Natural killer cell treated with Interleukin-12 subunit alpha and Interleukin-12 subunit beta and Interleukin-15 and Interleukin-18, amount 100 ng/mL, for 72 hours (primary cell): ENCODE measurements at regions not wholly inside any gene's neighbourhood (a gene's known extent, or its start where the extent isn't known, plus 50 kb on each side); places are given as distances from the start of the nearest gene placed in this dataset.

Source experiments
- ATAC-seq, 2 donors: fragments of 150-1000 bp; cut with Tn5 transposase in 1 of 2; sonication (Bioruptor Pico), chemical (Tn5 transposase) in 1 of 2; 2 replicates each; pipeline ENCODE4 v1.10.0; 2021
- DNase-seq: peaks from one replicate; pipeline ENCODE4 v3.0.0; 2022; ENCODE audit warnings: low spot score
- H3K27ac Mint-ChIP-seq, 2 donors: 1 replicate in 1 of 2; 2 replicates in 1 of 2; pipeline ENCODE4 v1.8.0; 2022; ENCODE audit warnings: mixed read lengths in 2 of 2, mild to moderate bottlenecking in 1 of 2, moderate library complexity in 1 of 2
- H3K27me3 Mint-ChIP-seq, 2 donors: 1 replicate in 1 of 2; 2 replicates in 1 of 2; pipeline ENCODE4 v1.8.0; 2022; ENCODE audit warnings: mixed read lengths in 2 of 2
- H3K36me3 Mint-ChIP-seq: one replicate; pipeline ENCODE4 v1.8.0; 2022; ENCODE audit warnings: mixed read lengths
- H3K4me1 Mint-ChIP-seq, 2 donors: 1 replicate in 1 of 2; 2 replicates in 1 of 2; pipeline ENCODE4 v1.8.0; 2022; ENCODE audit warnings: low read depth in 2 of 2, mixed read lengths in 2 of 2, mild to moderate bottlenecking in 1 of 2
- H3K4me3 Mint-ChIP-seq: one replicate; pipeline ENCODE4 v1.8.0; 2022; ENCODE audit warnings: mixed read lengths
- H3K9me3 Mint-ChIP-seq: 2 replicates; pipeline ENCODE4 v1.8.0; 2022; ENCODE audit warnings: mixed read lengths

GRCh38 chr5:166342402-166342801 lies 1949.0 kb upstream of the WWC1 start:
- Mint-ChIP-seq H3K4me3 (no peak overlapping the region), H3K4me1 (no peaks in the 10 kb centered on the region), H3K9me3 (peaks cover 19% of the 10 kb centered on the region), H3K36me3 (peaks cover 6% of the 10 kb centered on the region), H3K27me3 (no peaks in the 10 kb centered on the region), H3K27ac (no peak overlapping the region)
- DNase-seq (no peak), ATAC-seq (no peak)

GRCh38 chr5:166346726-166347374 lies 1944.6 kb upstream of the WWC1 start:
- H3K27me3 Mint-ChIP-seq = no peaks in the 10 kb centered on the region
- no peak overlapping the region for H3K4me3 Mint-ChIP-seq
- H3K9me3 Mint-ChIP-seq = peaks cover 15% of the 10 kb centered on the region
- H3K27ac Mint-ChIP-seq = no peak overlapping the region
- DNase-seq (no peak), ATAC-seq (no peak)
- no peaks in the 10 kb centered on the region for H3K36me3 Mint-ChIP-seq
- no peaks in the 10 kb centered on the region for H3K4me1 Mint-ChIP-seq

- Mint-ChIP-seq H3K27me3 (no peaks in the 10 kb centered on the region), H3K27ac (no peak overlapping the region), H3K4me3 (no peak overlapping the region), H3K36me3 (no peaks in the 10 kb centered on the region), H3K9me3 (peaks cover 7% of the 10 kb centered on the region), H3K4me1 (no peaks in the 10 kb centered on the region)
- ATAC-seq = no peak
- DNase-seq = no peak
Observed at GRCh38 chr5:166349046-166349445, 1942.4 kb upstream of the WWC1 start.

- H3K4me1 Mint-ChIP-seq = no peaks in the 10 kb centered on the region
Observed at GRCh38 chr5:166353580-166353979, 1937.9 kb upstream of the WWC1 start.

GRCh38 chr5:166354332-166354731 lies 1937.1 kb upstream of the WWC1 start:
- Mint-ChIP-seq H3K9me3 (peaks cover 15% of the 10 kb centered on the region), H3K27me3 (no peaks in the 10 kb centered on the region), H3K4me1 (no peaks in the 10 kb centered on the region), H3K27ac (no peak overlapping the region), H3K36me3 (peaks cover 5% of the 10 kb centered on the region), H3K4me3 (no peak overlapping the region)
- no peak for DNase-seq
- ATAC-seq = no peak

More at GRCh38 chr5:166353580-166353979, 1937.9 kb upstream of the WWC1 start:
- Mint-ChIP-seq H3K36me3 (peaks cover 5% of the 10 kb centered on the region), H3K27me3 (no peaks in the 10 kb centered on the region), H3K9me3 (peaks cover 15% of the 10 kb centered on the region), H3K27ac (no peak overlapping the region), H3K4me3 (no peak overlapping the region)
- ATAC-seq = no peak
- DNase-seq = no peak

- no peak overlapping the region for H3K4me3 Mint-ChIP-seq
- no peaks in the 10 kb centered on the region for H3K27me3 Mint-ChIP-seq
- no peak for DNase-seq
- H3K9me3 Mint-ChIP-seq = peaks cover 11% of the 10 kb centered on the region
- no peak for ATAC-seq
- no peak overlapping the region for H3K27ac Mint-ChIP-seq
- H3K4me1 Mint-ChIP-seq = no peaks in the 10 kb centered on the region
- peaks cover 5% of the 10 kb centered on the region for H3K36me3 Mint-ChIP-seq
Observed at GRCh38 chr5:166356096-166356495, 1935.3 kb upstream of the WWC1 start.

- Mint-ChIP-seq H3K36me3 (peaks cover 5% of the 10 kb centered on the region), H3K4me3 (no peak overlapping the region), H3K27me3 (no peaks in the 10 kb centered on the region), H3K27ac (no peak overlapping the region), H3K4me1 (no peaks in the 10 kb centered on the region), H3K9me3 (peaks cover 12% of the 10 kb centered on the region)
- ATAC-seq (no peak), DNase-seq (no peak)
Observed at GRCh38 chr5:166358127-166358830, 1933.2 kb upstream of the WWC1 start.

GRCh38 chr5:166363087-166363760 lies 1928.2 kb upstream of the WWC1 start:
- H3K4me3 Mint-ChIP-seq = no peak overlapping the region
- ATAC-seq = no peak
- H3K27me3 Mint-ChIP-seq = no peaks in the 10 kb centered on the region
- H3K9me3 Mint-ChIP-seq = peaks cover 6% of the 10 kb centered on the region
- no peak for DNase-seq
- H3K36me3 Mint-ChIP-seq = no peaks in the 10 kb centered on the region
- H3K27ac Mint-ChIP-seq = no peak overlapping the region
- H3K4me1 Mint-ChIP-seq = no peaks in the 10 kb centered on the region

- DNase-seq (no peak), ATAC-seq (no peak)
- Mint-ChIP-seq H3K36me3 (no peaks in the 10 kb centered on the region), H3K9me3 (peaks cover 6% of the 10 kb centered on the region), H3K27me3 (no peaks in the 10 kb centered on the region), H3K27ac (no peak overlapping the region), H3K4me3 (no peak overlapping the region), H3K4me1 (no peaks in the 10 kb centered on the region)
Observed at GRCh38 chr5:166365164-166365563, 1926.3 kb upstream of the WWC1 start.

GRCh38 chr5:166367391-166367790 lies 1924.1 kb upstream of the WWC1 start:
- Mint-ChIP-seq H3K9me3 (peaks cover 7% of the 10 kb centered on the region), H3K27ac (no peak overlapping the region), H3K27me3 (no peaks in the 10 kb centered on the region), H3K4me1 (no peaks in the 10 kb centered on the region), H3K36me3 (no peaks in the 10 kb centered on the region), H3K4me3 (no peak overlapping the region)
- ATAC-seq (no peak), DNase-seq (no peak)

GRCh38 chr5:166369346-166369745 lies 1922.1 kb upstream of the WWC1 start:
- Mint-ChIP-seq H3K27me3 (no peaks in the 10 kb centered on the region), H3K36me3 (no peaks in the 10 kb centered on the region), H3K4me1 (no peaks in the 10 kb centered on the region), H3K27ac (no peak overlapping the region), H3K9me3 (peaks cover 11% of the 10 kb centered on the region), H3K4me3 (no peak overlapping the region)
- ATAC-seq (no peak), DNase-seq (no peak)

GRCh38 chr5:166369807-166370206 lies 1921.6 kb upstream of the WWC1 start:
- Mint-ChIP-seq H3K27me3 (no peaks in the 10 kb centered on the region), H3K4me1 (no peaks in the 10 kb centered on the region), H3K36me3 (no peaks in the 10 kb centered on the region), H3K9me3 (peaks cover 11% of the 10 kb centered on the region), H3K4me3 (no peak overlapping the region), H3K27ac (no peak overlapping the region)
- DNase-seq (no peak), ATAC-seq (no peak)

- Mint-ChIP-seq H3K4me3 (no peak overlapping the region), H3K27me3 (no peaks in the 10 kb centered on the region), H3K4me1 (no peaks in the 10 kb centered on the region), H3K36me3 (no peaks in the 10 kb centered on the region), H3K9me3 (peaks cover 12% of the 10 kb centered on the region), H3K27ac (no peak overlapping the region)
- DNase-seq = no peak
- no peak for ATAC-seq
Observed at GRCh38 chr5:166370928-166371690, 1920.3 kb upstream of the WWC1 start.

- Mint-ChIP-seq H3K27ac (no peak overlapping the region), H3K4me3 (no peak overlapping the region), H3K27me3 (no peaks in the 10 kb centered on the region), H3K9me3 (peaks cover 14% of the 10 kb centered on the region), H3K36me3 (no peaks in the 10 kb centered on the region), H3K4me1 (no peaks in the 10 kb centered on the region)
- DNase-seq (no peak), ATAC-seq (no peak)
Observed at GRCh38 chr5:166373817-166374216, 1917.6 kb upstream of the WWC1 start.
